Nephron (organoid): ENCODE measurements at regions not wholly inside any gene's neighbourhood (a gene's known extent, or its start where the extent isn't known, plus 50 kb on each side); places are given as distances from the start of the nearest gene placed in this dataset.

Source experiments
- H3K27ac Mint-ChIP-seq, 3 experiments: 2 replicates each; pipeline ENCODE4 v1.8.0; 2020; ENCODE audit warnings: mixed read lengths in 3 of 3, mild to moderate bottlenecking in 2 of 3, moderate library complexity in 1 of 3
- H3K27me3 Mint-ChIP-seq: 2 replicates; pipeline ENCODE4 v1.8.0; 2021; ENCODE audit warnings: low read depth, mild to moderate bottlenecking, moderate library complexity, mixed read lengths
- H3K36me3 Mint-ChIP-seq: 2 replicates; pipeline ENCODE4 v1.8.0; 2020; ENCODE audit warnings: low read depth, mixed read lengths
- H3K4me1 Mint-ChIP-seq: 2 replicates; pipeline ENCODE4 v1.8.0; 2020; ENCODE audit warnings: mixed read lengths
- H3K4me3 Mint-ChIP-seq, 3 experiments: 2 replicates each; pipeline ENCODE4 v1.8.0; 2020; ENCODE audit warnings: mild to moderate bottlenecking in 3 of 3, mixed read lengths in 3 of 3, moderate library complexity in 2 of 3
- H3K9me3 Mint-ChIP-seq: 2 replicates; pipeline ENCODE4 v1.8.0; 2020; ENCODE audit warnings: mixed read lengths
- TF ChIP-seq, protein P1 (sequence below), 3 experiments: fragments of 200-600 bp; sonication (generic); IDR thresholded peaks; one replicate each; pipeline ENCODE4 v1.5.0; 2021; ENCODE audit warnings: antibody characterized with exemption in 3 of 3; ENCODE audit not compliant: unreplicated experiment in 3 of 3

GRCh38 chr2:212596688-212597087, 58.1 kb upstream of the ERBB4 start:
- TF ChIP-seq, protein P1, sequence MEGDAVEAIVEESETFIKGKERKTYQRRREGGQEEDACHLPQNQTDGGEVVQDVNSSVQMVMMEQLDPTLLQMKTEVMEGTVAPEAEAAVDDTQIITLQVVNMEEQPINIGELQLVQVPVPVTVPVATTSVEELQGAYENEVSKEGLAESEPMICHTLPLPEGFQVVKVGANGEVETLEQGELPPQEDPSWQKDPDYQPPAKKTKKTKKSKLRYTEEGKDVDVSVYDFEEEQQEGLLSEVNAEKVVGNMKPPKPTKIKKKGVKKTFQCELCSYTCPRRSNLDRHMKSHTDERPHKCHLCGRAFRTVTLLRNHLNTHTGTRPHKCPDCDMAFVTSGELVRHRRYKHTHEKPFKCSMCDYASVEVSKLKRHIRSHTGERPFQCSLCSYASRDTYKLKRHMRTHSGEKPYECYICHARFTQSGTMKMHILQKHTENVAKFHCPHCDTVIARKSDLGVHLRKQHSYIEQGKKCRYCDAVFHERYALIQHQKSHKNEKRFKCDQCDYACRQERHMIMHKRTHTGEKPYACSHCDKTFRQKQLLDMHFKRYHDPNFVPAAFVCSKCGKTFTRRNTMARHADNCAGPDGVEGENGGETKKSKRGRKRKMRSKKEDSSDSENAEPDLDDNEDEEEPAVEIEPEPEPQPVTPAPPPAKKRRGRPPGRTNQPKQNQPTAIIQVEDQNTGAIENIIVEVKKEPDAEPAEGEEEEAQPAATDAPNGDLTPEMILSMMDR (IDR thresholded peaks at IDR 0.05; ENCODE audit: unreplicated experiment in 3 of 3), result no peak
- Mint-ChIP-seq H3K27me3 (no peaks in the 10 kb centered on the region), H3K9me3 (no peaks in the 10 kb centered on the region), H3K4me3 (no peak overlapping the region), H3K27ac (no peak overlapping the region), H3K4me1 (no peaks in the 10 kb centered on the region), H3K36me3 (no peaks in the 10 kb centered on the region)

DNA sequence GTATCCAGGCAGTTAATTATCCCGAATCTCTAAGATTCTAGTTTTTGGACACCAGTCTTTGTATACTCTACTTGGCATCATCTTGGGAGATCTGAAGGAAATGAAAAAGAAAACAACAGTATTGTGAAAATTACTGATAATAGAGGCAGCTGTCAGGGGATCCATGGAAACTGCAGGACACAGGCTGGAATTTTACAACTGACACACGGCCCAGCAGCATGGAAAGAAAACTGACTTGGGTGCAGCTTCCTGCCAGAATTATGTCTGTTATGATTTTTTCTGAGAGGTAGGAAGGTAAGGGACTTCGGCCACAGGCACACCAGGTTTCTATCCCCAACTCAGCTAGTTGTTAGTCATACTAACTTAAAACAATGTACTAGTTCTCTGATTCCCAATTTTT, 57.7 kb upstream of the ERBB4 start:
- TF ChIP-seq, protein P1 (IDR thresholded peaks at IDR 0.05; ENCODE audit: unreplicated experiment in 3 of 3), result no peak
- no peaks in the 10 kb centered on the region for H3K4me1 Mint-ChIP-seq
- no peaks in the 10 kb centered on the region for H3K9me3 Mint-ChIP-seq
- no peaks in the 10 kb centered on the region for H3K36me3 Mint-ChIP-seq
- H3K4me3 Mint-ChIP-seq, result no peak overlapping the region
- no peak overlapping the region for H3K27ac Mint-ChIP-seq
- no peaks in the 10 kb centered on the region for H3K27me3 Mint-ChIP-seq

- no peak overlapping the region for H3K4me3 Mint-ChIP-seq
- no peaks in the 10 kb centered on the region for H3K4me1 Mint-ChIP-seq
- H3K27ac Mint-ChIP-seq, result no peak overlapping the region
- TF ChIP-seq, protein P1 (IDR thresholded peaks at IDR 0.05; ENCODE audit: unreplicated experiment in 3 of 3), result peak in 1 of 3 experiments; percentile 37
- no peaks in the 10 kb centered on the region for H3K27me3 Mint-ChIP-seq
- H3K36me3 Mint-ChIP-seq, result no peaks in the 10 kb centered on the region
- no peaks in the 10 kb centered on the region for H3K9me3 Mint-ChIP-seq
These were observed 56.5 kb upstream of the ERBB4 start for GRCh38 chr2:212595036-212595654.

DNA sequence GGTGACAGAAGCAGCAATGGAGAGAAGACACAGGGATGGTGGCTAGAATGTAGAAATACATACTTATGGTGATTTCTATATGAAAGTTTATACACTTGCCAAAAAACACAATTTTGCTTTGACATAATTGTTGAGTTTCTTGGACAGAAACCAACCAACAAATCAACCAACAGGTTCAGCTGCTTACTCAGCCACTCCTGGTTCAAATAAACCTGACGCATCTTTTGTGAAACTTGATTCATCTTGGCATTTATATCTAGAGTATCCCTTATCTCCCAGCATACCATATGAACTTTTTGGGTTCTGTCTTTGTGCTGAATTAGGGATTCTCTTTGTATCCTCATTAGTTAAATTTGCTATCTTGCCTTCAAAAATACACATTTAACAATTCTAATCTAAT, 54.1 kb upstream of the ERBB4 start:
- Mint-ChIP-seq H3K27ac (no peak overlapping the region), H3K36me3 (no peaks in the 10 kb centered on the region), H3K4me3 (no peak overlapping the region), H3K9me3 (no peaks in the 10 kb centered on the region), H3K27me3 (no peaks in the 10 kb centered on the region), H3K4me1 (no peaks in the 10 kb centered on the region)
- TF ChIP-seq, protein P1 (IDR thresholded peaks at IDR 0.05; ENCODE audit: unreplicated experiment in 3 of 3), result no peak
